Ishikawa (cell line): ENCODE measurements at regions not wholly inside any gene's neighbourhood (a gene's known extent, or its start where the extent isn't known, plus 50 kb on each side); places are given as distances from the start of the nearest gene placed in this dataset.

Experiments
- CEBPB ChIP-seq: IDR thresholded peaks from 2 replicates; pipeline ENCODE4 v1.6.1; 2012
- CREB1 ChIP-seq: IDR thresholded peaks from 2 replicates; pipeline ENCODE4 v1.6.1; 2012; ENCODE audit warnings: low read depth
- EGR1 ChIP-seq: IDR thresholded peaks from 2 replicates; pipeline ENCODE4 v1.6.1; 2012
- EP300 ChIP-seq: IDR thresholded peaks from 2 replicates; pipeline ENCODE4 v1.6.1; 2012; ENCODE audit warnings: borderline replicate concordance
- FOXM1 ChIP-seq: IDR thresholded peaks from 2 replicates; pipeline ENCODE4 v1.6.1; 2012; ENCODE audit warnings: low read depth, borderline replicate concordance
- MAX ChIP-seq: IDR thresholded peaks from 2 replicates; pipeline ENCODE4 v1.6.1; 2012
- NFIC ChIP-seq: IDR thresholded peaks from 2 replicates; pipeline ENCODE4 v1.6.1; 2012
- RAD21 ChIP-seq: IDR thresholded peaks from 2 replicates; pipeline ENCODE4 v1.6.1; 2012; ENCODE audit warnings: low read depth
- REST ChIP-seq: IDR thresholded peaks from 2 replicates; pipeline ENCODE4 v1.6.1; 2012; ENCODE audit warnings: low read depth, mild to moderate bottlenecking
- TAF1 ChIP-seq: IDR thresholded peaks from 2 replicates; pipeline ENCODE4 v1.6.1; 2012; ENCODE audit warnings: low read depth, mild to moderate bottlenecking
- TCF12 ChIP-seq: IDR thresholded peaks from 2 replicates; pipeline ENCODE4 v1.6.1; 2012; ENCODE audit warnings: low read depth
- TEAD4 ChIP-seq: IDR thresholded peaks from 2 replicates; pipeline ENCODE4 v1.6.1; 2012
- USF1 ChIP-seq: IDR thresholded peaks from 2 replicates; pipeline ENCODE4 v1.6.1; 2012
- YY1 ChIP-seq: IDR thresholded peaks from 2 replicates; pipeline ENCODE4 v1.6.1; 2012; ENCODE audit warnings: low read depth
- ZBTB7A ChIP-seq: IDR thresholded peaks from 2 replicates; pipeline ENCODE4 v1.6.1; 2012; ENCODE audit warnings: low read depth

- TF ChIP-seq TEAD4 (no peak), RAD21 (no peak), EGR1 (no peak), TAF1 (no peak), NFIC (no peak), TCF12 (no peak), USF1 (no peak), ZBTB7A (no peak), YY1 (no peak), CREB1 (no peak), FOXM1 (no peak), MAX (no peak), REST (no peak), CEBPB (no peak), EP300 (no peak)
Observed at GRCh38 chr2:39573276-39573675, 92.4 kb upstream of the TMEM178A start.

GRCh38 chr2:39581866-39582265, 83.9 kb upstream of the TMEM178A start:
- TF ChIP-seq FOXM1 (no peak), TEAD4 (no peak), YY1 (no peak), TAF1 (no peak), USF1 (no peak), ZBTB7A (no peak), NFIC (no peak), EP300 (no peak), CEBPB (no peak), TCF12 (no peak), EGR1 (no peak), REST (no peak), CREB1 (no peak), MAX (no peak), RAD21 (no peak)

GRCh38 chr2:39583213-39583612, 82.5 kb upstream of the TMEM178A start:
- no peak for TF ChIP-seq FOXM1
- TF ChIP-seq ZBTB7A, result no peak
- TF ChIP-seq RAD21, result no peak
- no peak for TF ChIP-seq TAF1
- TF ChIP-seq USF1, result no peak
- TF ChIP-seq YY1, result no peak
- no peak for TF ChIP-seq NFIC
- TF ChIP-seq CEBPB, result no peak
- TF ChIP-seq CREB1, result no peak
- no peak for TF ChIP-seq EGR1
- TF ChIP-seq TCF12, result no peak
- TF ChIP-seq MAX, result no peak
- no peak for TF ChIP-seq REST
- no peak for TF ChIP-seq EP300
- TF ChIP-seq TEAD4, result no peak

- TF ChIP-seq USF1 (no peak), NFIC (no peak), MAX (no peak), CEBPB (no peak), EGR1 (no peak), TEAD4 (no peak), TCF12 (no peak), EP300 (no peak), REST (no peak), FOXM1 (no peak), YY1 (no peak), CREB1 (no peak), TAF1 (no peak), ZBTB7A (no peak), RAD21 (no peak)
Observed at GRCh38 chr2:39583781-39584180, 81.9 kb upstream of the TMEM178A start.
